G401.6 (cell line): ENCODE measurements at regions not wholly inside any gene's neighbourhood (a gene's known extent, or its start where the extent isn't known, plus 50 kb on each side); places are given as distances from the start of the nearest gene placed in this dataset.
"Not testable (repeated sequence)": the region's sequence is repeated elsewhere in the genome, so short reads cannot be mapped to it uniquely, and the experiment has no call there.

ENCODE experiments used
- FAIRE-seq: peaks from 2 replicates; lab custom pipeline; 2012; peaks lifted over from hg19 to GRCh38; lab: Jason Lieb, UNC

- no peak for FAIRE-seq
Measured at GRCh38 chr1:182259968-182260367, 131.6 kb downstream of the GLUL start.

GRCh38 chr1:182259229-182259872 lies 132.2 kb downstream of the GLUL start:
- no peak for FAIRE-seq

DNA sequence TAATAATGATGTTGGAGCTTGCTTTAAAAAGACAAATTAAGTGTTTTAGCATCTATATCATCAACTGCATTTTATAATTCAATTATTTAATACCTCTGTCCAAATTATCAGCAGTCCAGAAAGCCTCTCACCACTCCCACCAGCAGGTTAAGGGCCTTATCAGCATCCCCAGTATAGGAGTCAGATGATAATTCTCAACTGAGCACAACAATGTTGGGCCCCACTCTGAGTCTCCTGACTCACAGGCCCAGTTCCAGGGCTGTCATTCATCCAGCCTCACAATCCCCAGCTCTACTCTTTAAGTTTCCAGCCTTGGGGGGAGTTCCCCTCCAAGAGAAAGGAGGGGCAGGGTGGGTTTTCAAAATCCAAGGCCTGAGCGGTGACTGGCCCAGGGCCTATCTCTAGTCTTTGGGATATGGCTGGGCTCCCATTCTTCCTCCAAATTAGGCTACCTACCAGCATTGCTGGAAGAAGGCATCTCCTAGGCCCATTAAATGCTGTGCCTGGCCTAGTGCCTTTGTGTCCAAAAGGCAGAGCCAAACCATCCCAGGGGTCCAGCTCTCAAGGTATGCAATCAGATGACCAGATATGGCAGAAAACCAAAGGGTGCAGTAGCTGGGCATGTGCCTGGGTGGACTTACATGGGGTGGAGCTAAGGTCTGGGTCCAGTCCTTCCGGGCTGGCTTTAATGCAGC lies 134.1 kb downstream of the GLUL start:
- FAIRE-seq: no peak

- FAIRE-seq: no peak
Measured at GRCh38 chr1:182256931-182257330, 134.7 kb downstream of the GLUL start.

DNA sequence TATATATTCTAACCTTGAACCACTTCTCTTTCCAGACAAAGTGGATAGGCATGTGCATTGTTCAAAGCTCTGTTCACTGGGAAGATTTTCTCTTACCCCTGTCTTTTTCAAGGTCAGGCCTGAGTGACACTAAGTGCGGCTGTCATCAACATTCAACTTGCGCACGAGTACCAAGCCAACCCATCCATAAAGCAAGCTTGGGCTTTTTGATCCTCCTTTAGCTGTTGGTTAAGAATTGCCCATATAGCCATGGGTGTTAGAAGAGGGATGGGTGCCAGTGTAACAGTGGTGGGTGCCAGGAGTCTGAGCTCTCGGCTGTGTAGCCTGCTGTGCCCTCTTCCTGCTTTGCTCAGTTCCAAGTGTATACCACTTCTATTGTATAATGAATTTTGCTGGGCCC lies 136.1 kb downstream of the GLUL start:
- FAIRE-seq: no peak

- no peak for FAIRE-seq
Measured at GRCh38 chr1:182253319-182253860, 138.2 kb downstream of the GLUL start.

DNA sequence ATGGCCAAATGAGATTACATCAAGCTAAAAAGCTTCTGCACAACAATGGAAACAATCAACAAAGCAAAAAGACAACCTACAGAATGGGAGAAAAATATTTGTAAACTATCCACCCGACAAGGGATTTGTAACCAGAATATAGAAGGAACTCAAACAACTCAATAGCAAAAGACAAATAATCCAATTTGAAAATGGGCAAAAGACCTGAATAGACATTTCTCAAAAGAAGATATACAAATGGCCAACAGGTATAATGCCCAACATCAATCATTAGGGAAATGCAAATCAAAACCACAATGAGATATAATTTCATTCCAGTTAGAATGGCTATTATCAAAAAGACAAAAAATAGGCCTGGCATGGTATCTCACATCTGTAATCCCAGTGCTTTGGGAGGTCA lies 140.0 kb downstream of the GLUL start:
- no peak for FAIRE-seq

GRCh38 chr1:182249201-182249676 lies 142.4 kb downstream of the GLUL start:
- FAIRE-seq: no peak

DNA sequence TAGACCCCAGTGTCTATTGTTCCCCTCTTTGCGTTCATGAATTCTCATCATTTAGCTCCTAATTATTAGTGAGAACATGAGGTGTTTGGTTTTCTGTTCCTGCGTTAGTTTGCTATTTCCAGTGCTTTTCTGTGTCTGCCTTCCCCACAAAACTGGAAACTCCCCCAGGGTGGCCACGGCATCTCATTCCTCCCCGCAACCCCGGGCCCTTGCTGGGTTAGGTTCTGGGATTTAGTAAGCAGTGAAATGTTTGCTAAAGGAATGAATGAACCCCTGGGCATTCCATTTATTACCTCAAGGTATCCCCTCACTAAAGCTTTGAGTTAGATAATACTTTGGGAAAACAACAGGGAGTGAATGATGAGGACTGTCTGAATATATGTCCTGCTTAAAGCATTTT lies 142.9 kb downstream of the GLUL start:
- no peak for FAIRE-seq

DNA sequence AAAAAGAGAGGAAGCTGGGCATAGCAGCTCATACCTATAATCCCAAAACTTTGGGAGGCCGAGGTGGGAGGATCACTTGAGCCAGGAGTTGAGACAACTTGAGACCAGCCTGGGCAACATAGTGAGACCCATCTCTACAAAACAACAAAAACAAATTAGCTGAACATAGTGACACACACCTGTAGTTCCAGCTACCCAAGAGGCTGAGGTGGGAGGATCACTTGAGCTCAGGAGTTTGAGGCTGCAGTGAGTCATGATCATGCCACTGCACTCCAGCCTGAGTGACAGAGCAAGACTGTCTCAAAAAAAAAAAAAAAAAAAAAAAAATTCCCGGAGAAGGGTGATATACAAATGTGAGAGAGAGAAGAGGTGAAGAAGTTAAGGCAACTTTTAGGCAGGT lies 143.8 kb downstream of the GLUL start:
- FAIRE-seq: not testable (repeated sequence)

DNA sequence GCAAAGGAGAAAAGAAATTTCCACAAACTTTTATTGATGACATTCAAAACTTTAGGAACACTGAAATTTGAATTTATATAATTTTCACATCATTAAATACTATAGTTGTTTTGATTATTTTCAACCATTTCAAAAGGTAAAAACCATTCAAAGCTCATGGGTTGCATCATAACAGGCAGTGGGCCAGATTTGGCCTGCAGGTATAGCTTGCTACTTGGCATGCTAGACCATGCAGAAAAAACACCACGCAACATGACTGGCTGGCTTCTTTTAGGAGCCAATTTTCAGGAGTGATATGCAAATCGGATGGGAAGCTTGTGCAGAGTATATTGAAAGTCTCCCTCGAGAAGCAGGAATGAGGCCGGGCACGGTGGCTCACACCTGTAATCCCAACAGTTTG lies 144.8 kb downstream of the GLUL start:
- FAIRE-seq: no peak

DNA sequence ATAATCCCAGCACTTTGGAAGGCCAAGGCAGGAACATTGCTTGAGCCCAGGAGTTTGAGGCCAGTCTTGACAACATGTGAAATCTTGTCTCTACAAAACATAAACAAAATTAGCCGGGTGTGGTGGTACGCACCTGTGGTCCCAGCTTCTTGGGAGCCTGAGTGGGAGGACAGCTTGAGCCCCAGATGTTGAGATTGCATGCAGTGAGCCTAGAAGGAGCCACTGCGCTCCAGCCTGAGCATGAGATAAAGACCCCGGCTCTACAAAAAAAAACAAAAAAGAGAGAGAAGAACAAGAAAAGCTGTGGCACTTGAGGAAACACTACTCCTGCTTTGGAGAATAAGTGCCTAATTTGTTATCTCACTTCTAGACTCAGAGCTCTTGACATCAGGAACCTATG lies 146.6 kb downstream of the GLUL start:
- FAIRE-seq: no peak

DNA sequence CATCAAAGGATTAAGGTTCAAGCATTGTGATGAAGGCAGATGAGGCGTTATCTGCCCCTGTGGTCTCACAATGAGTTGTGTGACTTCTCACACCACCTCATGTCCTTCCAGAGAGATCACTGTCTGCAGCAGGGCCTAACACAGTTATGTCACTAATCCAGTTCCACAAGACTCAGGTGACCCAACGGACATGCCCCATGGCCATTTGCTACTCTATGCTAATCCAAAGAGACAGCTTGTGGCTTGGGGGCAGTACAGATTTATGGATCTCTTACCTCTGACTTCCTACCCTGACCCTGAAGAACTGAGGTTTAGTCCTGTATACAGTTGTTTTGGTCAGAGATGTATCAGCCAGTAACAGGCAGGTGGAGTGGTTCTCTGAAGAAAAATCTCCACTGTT lies 147.1 kb downstream of the GLUL start:
- FAIRE-seq: no peak

DNA sequence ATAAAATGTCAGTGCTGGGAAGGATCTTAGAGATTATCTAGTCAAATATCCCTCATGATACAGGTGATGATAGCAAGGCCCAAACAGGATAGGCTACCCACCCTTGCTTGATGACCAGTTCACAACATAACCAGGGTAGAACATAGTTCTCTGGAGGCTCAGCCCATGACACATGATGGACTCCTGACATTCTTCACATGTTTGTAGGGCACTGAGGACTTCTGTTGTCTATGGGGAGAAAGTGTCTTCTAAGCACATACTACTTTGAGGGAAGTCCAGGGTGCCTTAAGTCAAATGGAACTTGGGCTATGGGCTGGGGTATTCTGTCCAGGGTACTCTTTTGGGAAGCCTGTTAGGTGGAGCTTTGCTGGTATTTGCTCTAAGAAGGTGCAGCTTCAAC lies 148.9 kb downstream of the GLUL start:
- no peak for FAIRE-seq

GRCh38 chr1:182240085-182240484 lies 151.5 kb downstream of the GLUL start:
- no peak for FAIRE-seq

GRCh38 chr1:182238421-182238820 lies 153.2 kb downstream of the GLUL start:
- FAIRE-seq: no peak

GRCh38 chr1:182237329-182237728 lies 154.3 kb downstream of the GLUL start:
- no peak for FAIRE-seq

GRCh38 chr1:182236651-182237077 lies 154.9 kb downstream of the GLUL start:
- no peak for FAIRE-seq

- no peak for FAIRE-seq
Measured at GRCh38 chr1:182235952-182236650, 155.5 kb downstream of the GLUL start.

GRCh38 chr1:182235604-182235951 lies 156.0 kb downstream of the GLUL start:
- no peak for FAIRE-seq

DNA sequence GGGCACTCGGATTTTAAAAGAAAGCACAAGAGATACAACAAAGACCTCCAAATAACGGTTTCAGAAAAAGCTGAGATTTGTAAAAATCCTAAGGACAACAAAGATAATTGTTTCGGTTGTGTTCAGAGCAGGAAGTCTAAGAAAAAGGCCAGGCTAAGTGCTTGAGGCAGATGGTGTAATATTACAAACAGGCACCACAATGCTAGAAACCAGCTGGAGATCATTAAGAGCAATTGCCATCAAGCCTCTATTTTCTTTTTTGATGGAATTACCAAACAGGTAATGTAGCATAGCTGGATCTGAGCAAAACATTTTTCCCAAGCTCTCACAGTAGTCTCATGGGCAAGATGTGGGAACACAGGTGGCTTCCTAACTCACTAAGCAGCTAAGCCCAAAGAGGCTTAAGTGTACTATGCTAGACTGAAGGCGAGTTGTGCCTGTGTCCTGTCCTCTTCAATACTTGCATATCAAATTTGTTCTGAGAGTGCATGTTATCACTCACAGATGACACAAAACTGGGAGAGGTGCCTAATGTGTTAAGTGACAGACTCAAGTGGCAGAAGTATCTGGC lies 161.6 kb downstream of the GLUL start:
- FAIRE-seq: no peak

- FAIRE-seq: no peak
Measured at GRCh38 chr1:182229451-182229850, 162.1 kb downstream of the GLUL start.
